Lung (tissue), 11 donors: ENCODE measurements at regions not wholly inside any gene's neighbourhood (a gene's known extent, or its start where the extent isn't known, plus 50 kb on each side); places are given as distances from the start of the nearest gene placed in this dataset.

Experiments used
- ATAC-seq: fragments of 200-7000 bp; cut with Tn5 transposase; one replicate; pipeline ENCODE4 v1.9.1; 2020; ENCODE audit warnings: moderate number of reproducible peaks; ENCODE audit not compliant: insufficient read depth, low FRiP score
- DNase-seq, 3 donors: peaks; one replicate each; pipeline ENCODE4 v3.0.0-alpha.2; 2013 to 2017
- H3K27ac ChIP-seq, 2 donors: one replicate each; pipeline ENCODE4 v1.5.1; 2013; ENCODE audit warnings: mild to moderate bottlenecking in 2 of 2, moderate library complexity in 2 of 2, control low read depth in 1 of 2, inconsistent platforms in 1 of 2, low read depth in 1 of 2, low read length in 1 of 2
- H3K27me3 ChIP-seq, 3 donors: one replicate each; pipeline ENCODE4 v1.5.1; 2013; ENCODE audit warnings: low read length in 2 of 3; ENCODE audit not compliant: control insufficient read depth in 3 of 3, insufficient read depth in 3 of 3
- H3K36me3 ChIP-seq, 4 donors: one replicate each; pipeline ENCODE4 v1.5.1; 2013; ENCODE audit warnings: low read length in 4 of 4, mild to moderate bottlenecking in 1 of 4, moderate library complexity in 1 of 4; ENCODE audit not compliant: control insufficient read depth in 4 of 4, insufficient read depth in 4 of 4
- H3K4me1 ChIP-seq, 5 donors: one replicate each; pipeline ENCODE4 v1.5.1; 2013; ENCODE audit warnings: low read length in 5 of 5, mild to moderate bottlenecking in 2 of 5, moderate library complexity in 1 of 5; ENCODE audit not compliant: control insufficient read depth in 5 of 5, insufficient read depth in 5 of 5
- H3K4me3 ChIP-seq: one replicate; pipeline ENCODE4 v1.5.1; 2013; ENCODE audit warnings: mild to moderate bottlenecking, control low read depth, moderate library complexity
- H3K9ac ChIP-seq, 2 donors: one replicate each; pipeline ENCODE4 v1.5.1; 2013; ENCODE audit warnings: low read length in 2 of 2, control low read depth in 1 of 2; ENCODE audit not compliant: insufficient read depth in 1 of 2
- H3K9me3 ChIP-seq, 4 donors: one replicate each; pipeline ENCODE4 v1.5.1; 2013; ENCODE audit warnings: low read length in 3 of 4, mild to moderate bottlenecking in 1 of 4, moderate library complexity in 1 of 4; ENCODE audit not compliant: control insufficient read depth in 4 of 4, insufficient read depth in 3 of 4
- CTCF ChIP-seq: IDR thresholded peaks from 2 replicates; pipeline ENCODE4 v1.5.1; 2012; ENCODE audit warnings: mild to moderate bottlenecking; ENCODE audit errors: control extremely low read depth, extremely low read depth
- WGBS, 2 donors: extraction: QIAGEN DNeasy Blood & Tissue Kit; methylation state at CpG; one replicate each; pipeline ENCODE4 v1.1.7; 2013; 5-methylcytosine and 5-hydroxymethylcytosine counted together
- donor health status: control.
- donor health status: control.
- donor health status: Bipolar disorder and iron deficiency.
- donor health status: healthy.
- donor health status: DM: yes; HTN: yes; CAD: no.

- H3K4me1 ChIP-seq: no peaks in the 10 kb centered on the region
- 75 to 89% methylated on average over 1 of the region's 1 CpG for WGBS, 2 donors
- H3K9me3 ChIP-seq: no peaks in the 10 kb centered on the region
- H3K9ac ChIP-seq: no peak overlapping the region
- no peaks in the 10 kb centered on the region for H3K27me3 ChIP-seq
- H3K36me3 ChIP-seq: no peaks in the 10 kb centered on the region
- DNase-seq: no peak
- ATAC-seq: no peak
- no peak for TF ChIP-seq CTCF
- H3K27ac ChIP-seq: no peak overlapping the region
- no peak overlapping the region for H3K4me3 ChIP-seq
Measured at GRCh38 chr7:81198766-81199165, 279.9 kb upstream of the SEMA3C start.

- TF ChIP-seq CTCF: no peak
- ATAC-seq: no peak
- no peaks in the 10 kb centered on the region for H3K9me3 ChIP-seq
- 82 to 87% methylated on average over 2 of the region's 2 CpGs for WGBS, 2 donors
- H3K9ac ChIP-seq: no peak overlapping the region
- H3K4me3 ChIP-seq: no peak overlapping the region
- no peak for DNase-seq
- no peak overlapping the region for H3K27ac ChIP-seq
- H3K4me1 ChIP-seq: no peaks in the 10 kb centered on the region
- no peaks in the 10 kb centered on the region for H3K36me3 ChIP-seq
- H3K27me3 ChIP-seq: no peaks in the 10 kb centered on the region
Measured at GRCh38 chr7:81197266-81197665, 278.4 kb upstream of the SEMA3C start.

- Histone ChIP-seq H3K9ac (no peak overlapping the region), H3K27me3 (no peaks in the 10 kb centered on the region), H3K9me3 (no peaks in the 10 kb centered on the region), H3K4me1 (no peaks in the 10 kb centered on the region), H3K36me3 (no peaks in the 10 kb centered on the region), H3K27ac (no peak overlapping the region), H3K4me3 (no peak overlapping the region)
- DNase-seq: no peak
- ATAC-seq: no peak
- TF ChIP-seq CTCF: no peak
- 95 to 96% methylated on average over 1 of the region's 1 CpG for WGBS, 2 donors
Measured at GRCh38 chr7:81195033-81195432, 276.2 kb upstream of the SEMA3C start.

GRCh38 chr7:81190997-81191768, 272.3 kb upstream of the SEMA3C start:
- Histone ChIP-seq H3K36me3 (no peaks in the 10 kb centered on the region), H3K9me3 (no peaks in the 10 kb centered on the region), H3K4me3 (no peak overlapping the region), H3K4me1 (peaks cover 0 to 4% (median 0%) of the 10 kb centered on the region in 5 donors), H3K9ac (no peak overlapping the region), H3K27ac (no peak overlapping the region), H3K27me3 (no peaks in the 10 kb centered on the region)
- ATAC-seq: no peak
- no peak for TF ChIP-seq CTCF
- WGBS, 2 donors: 82 to 85% methylated on average over 3 of the region's 3 CpGs
- no peak for DNase-seq
